ENCODE measurements at regions not wholly inside any gene's neighbourhood (a gene's known extent, or its start where the extent isn't known, plus 50 kb on each side); places are given as distances from the start of the nearest gene placed in this dataset.

- Histone ChIP-seq H3K4me3 (ENCODE audit: insufficient read depth, low read depth, low read length) (no peak overlapping the region), H3K9ac (ENCODE audit: low read depth, low read length) (no peak overlapping the region), H4K20me1 (ENCODE audit: insufficient read depth, low read length) (no peaks in the 10 kb centered on the region), H3K4me2 (ENCODE audit: low read depth, low read length) (no peak overlapping the region), H3K14ac (replicated peaks; ENCODE audit: low read depth, low read length) (no peak overlapping the region), H3K18ac (ENCODE audit: low read depth, low read length) (no peak overlapping the region), H4K91ac (ENCODE audit: insufficient read depth, low read depth, low read length) (no peak overlapping the region), H2AK5ac (ENCODE audit: low read depth, low read length) (no peak overlapping the region), H2BK120ac (ENCODE audit: low read depth, low read length) (no peak overlapping the region), H3K4ac (ENCODE audit: low read depth, low read length) (no peak overlapping the region), H3K9me3 (ENCODE audit: control insufficient read depth, insufficient read depth, low read length) (no peaks in the 10 kb centered on the region), H3K27me3 (ENCODE audit: control insufficient read depth, insufficient read depth, low read length) (peaks cover 4% of the 10 kb centered on the region; the same call in 1 of the 2 replicates), H2BK15ac (ENCODE audit: low read depth, low read length) (no peak overlapping the region), H3K56ac (ENCODE audit: extremely low read depth, insufficient read depth, low read length) (no peak overlapping the region), H2AFZ (replicated peaks; ENCODE audit: low read length, poor library complexity) (no peak overlapping the region), H3K79me1 (ENCODE audit: low read depth in 1 of 2, low read length in 2 of 2) (no peaks in the 10 kb centered on the region), H4K8ac (ENCODE audit: low read depth in 2 of 2, low read length in 2 of 2) (no peak overlapping the region), H3K9me1 (ENCODE audit: insufficient read depth, low read length) (no peaks in the 10 kb centered on the region), H3K23ac (ENCODE audit: low read depth, low read length) (0 out of 2 replicates have a peak overlapping the region, but pooled peaks have one; percentile 27), H2BK5ac (ENCODE audit: low read depth, low read length, poor library complexity, severe bottlenecking) (no peak overlapping the region), H3K36me3 (ENCODE audit: control insufficient read depth, insufficient read depth, low read length) (no peaks in the 10 kb centered on the region), H2AK9ac (replicated peaks; ENCODE audit: low read depth, low read length, poor library complexity) (no peak overlapping the region), H3K27ac (ENCODE audit: insufficient read depth, low read length) (no peak overlapping the region), H2BK20ac (ENCODE audit: low read depth, low read length) (no peak overlapping the region), H3K4me1 (ENCODE audit: control insufficient read depth, insufficient read depth, low read length) (no peaks in the 10 kb centered on the region), H4K5ac (ENCODE audit: low read depth, low read length) (no peak overlapping the region)
- no peak for DNase-seq
- ChIA-PET POLR2A (ENCODE audit: unreplicated experiment) (no interaction called here), CTCF (no interaction called here)
- ATAC-seq (ENCODE audit: low read depth), result peak; percentile 56
- 6% methylated on average over 2 of the region's 4 CpGs; no CpG with 5 or more reads in 1 of the 2 experiments for WGBS, 2 experiments (ENCODE audit: extremely low coverage in 2 of 2, insufficient read length in 1 of 2)
- TF ChIP-seq POLR2A (IDR thresholded peaks at IDR 0.05; ENCODE audit: low read depth, low read length) (no peak), CTCF (conservative IDR thresholded peaks at IDR 0.05; ENCODE audit: low read depth, low read length) (no peak), RFX5 (IDR thresholded peaks at IDR 0.05; ENCODE audit: low read depth, low read length) (no peak), NFE2L2 (IDR thresholded peaks at IDR 0.05; ENCODE audit: low read depth, low read length) (no peak), BHLHE40 (IDR thresholded peaks at IDR 0.05; ENCODE audit: low read depth, low read length) (no peak), ELK1 (IDR thresholded peaks at IDR 0.05; ENCODE audit: borderline replicate concordance, low read depth, low read length) (no peak), CHD1 (IDR thresholded peaks at IDR 0.05; ENCODE audit: low read depth, low read length) (no peak), USF2 (IDR thresholded peaks at IDR 0.05; ENCODE audit: low read depth, low read length) (no peak), RAD21 (IDR thresholded peaks at IDR 0.05; ENCODE audit: low read length) (no peak), SMC3 (IDR thresholded peaks at IDR 0.05; ENCODE audit: low read depth, low read length) (no peak), MAFK (IDR thresholded peaks at IDR 0.05; ENCODE audit: low read depth, low read length) (no peak)
- intact Hi-C loops (cut with micrococcal nuclease), result no loop called here
- BruUV-seq (replicated peaks), result no TSS peak
- in situ Hi-C loops (cut with MboI; ENCODE audit: low sequenced_read_pairs), result no loop called here
- dilution Hi-C loops (cut with HindIII; ENCODE audit: low sequenced_read_pairs, unreplicated experiment), result no loop called here
Measured at GRCh38 chr12:47591361-47591791, 114.5 kb downstream of the RPAP3 start.
